ENCODE measurements at regions not wholly inside any gene's neighbourhood (a gene's known extent, or its start where the extent isn't known, plus 50 kb on each side); places are given as distances from the start of the nearest gene placed in this dataset.

GRCh38 chr2:128495996-128496547 is 177.4 kb upstream of the HS6ST1 start:
- TF ChIP-seq CTCF (conservative IDR thresholded peaks at IDR 0.05; ENCODE audit: low read depth, low read length) (no peak), EZH2 (IDR thresholded peaks at IDR 0.05; ENCODE audit: low read length, unreplicated experiment) (no peak), EZH2phosphoT487 (IDR thresholded peaks at IDR 0.05; ENCODE audit: borderline replicate concordance, low read length) (no peak)
